SK-N-SH (cell line): ENCODE measurements at regions not wholly inside any gene's neighbourhood (a gene's known extent, or its start where the extent isn't known, plus 50 kb on each side); places are given as distances from the start of the nearest gene placed in this dataset.

Source experiments
- CTCF ChIA-PET: fragments of 300-600, 350-600 bp; formaldehyde crosslinking; extraction: SDS; loops from one replicate; lab custom pipeline; 2021; lab: Yijun Ruan, JAX
- POLR2A ChIA-PET: fragments of 350-600 bp; sonication (Branson Sonifier 250); formaldehyde crosslinking; extraction: SDS; loops from one replicate; lab custom pipeline; 2020; ENCODE audit warnings: antibody characterized with exemption, inconsistent platforms; lab: Yijun Ruan, JAX
- DNase-seq: peaks from one replicate; pipeline ENCODE4 v3.0.0; 2012
- H2AFZ ChIP-seq: fragments of 200-600 bp; sonication (generic); 2 replicates; pipeline ENCODE4 v1.8.1; 2016; ENCODE audit warnings: antibody characterized with exemption, mild to moderate bottlenecking, low read depth
- H3F3A ChIP-seq: fragments of 200-600 bp; sonication (generic); replicated peaks from 2 replicates; pipeline ENCODE3; 2016; ENCODE audit warnings: antibody characterized with exemption, mild to moderate bottlenecking; ENCODE audit not compliant: insufficient read depth
- H3K27ac ChIP-seq, 2 experiments: fragments of 200-500 bp in 1 of 2; fragments of 200-600 bp in 1 of 2; sonication (Bioruptor generic) in 1 of 2; sonication (generic), shearing (Covaris generic) in 1 of 2; 2 replicates each; pipeline versions ENCODE4 v1.5.1 to v1.6.1; 2014 to 2016; ENCODE audit warnings: low read depth in 2 of 2, inconsistent platforms in 1 of 2, low read length in 1 of 2, mild to moderate bottlenecking in 1 of 2, mixed read lengths in 1 of 2
- H3K27me3 ChIP-seq: fragments of 200-600 bp; sonication (generic), shearing (Covaris generic); 2 replicates; pipeline ENCODE4 v1.6.1; 2016; ENCODE audit warnings: mixed run types; ENCODE audit not compliant: insufficient read depth
- H3K36me3 ChIP-seq, 2 experiments: fragments of 200-500 bp in 1 of 2; fragments of 200-600 bp in 1 of 2; sonication (Bioruptor generic) in 1 of 2; sonication (generic) in 1 of 2; replicated peaks in 1 of 2; 2 replicates each; pipeline versions ENCODE3 to v1.5.1; 2014 to 2016; ENCODE audit warnings: low read length in 1 of 2, mild to moderate bottlenecking in 1 of 2; ENCODE audit not compliant: insufficient read depth in 2 of 2, control insufficient read depth in 1 of 2
- H3K4me1 ChIP-seq, 2 experiments: fragments of 200-500 bp in 1 of 2; fragments of 200-600 bp in 1 of 2; sonication (Bioruptor generic) in 1 of 2; sonication (generic), shearing (Covaris generic) in 1 of 2; 2 replicates each; pipeline versions ENCODE4 v1.5.1 to v1.6.1; 2014 to 2016; ENCODE audit warnings: low read depth in 1 of 2, low read length in 1 of 2, mixed run types in 1 of 2; ENCODE audit not compliant: insufficient read depth in 2 of 2, control insufficient read depth in 1 of 2
- H3K4me2 ChIP-seq: fragments of 200-600 bp; sonication (generic), shearing (Covaris generic); 2 replicates; pipeline ENCODE4 v1.6.1; 2017; ENCODE audit warnings: mixed run types
- H3K4me3 ChIP-seq, 2 experiments: fragments of 200-500 bp in 1 of 2; fragments of 200-600 bp in 1 of 2; sonication (Bioruptor generic) in 1 of 2; sonication (generic), shearing (Covaris generic) in 1 of 2; 2 replicates each; pipeline versions ENCODE4 v1.5.1 to v1.8.1; 2014 to 2016; ENCODE audit warnings: low read depth in 2 of 2, inconsistent platforms in 1 of 2, low read length in 1 of 2, mild to moderate bottlenecking in 1 of 2, mixed read lengths in 1 of 2, moderate library complexity in 1 of 2
- H3K79me2 ChIP-seq: fragments of 200-600 bp; sonication (generic); 2 replicates; pipeline ENCODE4 v1.8.1; 2017; ENCODE audit warnings: mild to moderate bottlenecking; ENCODE audit not compliant: insufficient read depth
- H3K9ac ChIP-seq: fragments of 200-600 bp; sonication (generic); 2 replicates; pipeline ENCODE4 v1.6.1; 2017; ENCODE audit warnings: mixed run types
- H3K9me2 ChIP-seq: fragments of 200-600 bp; sonication (generic); 2 replicates; pipeline ENCODE4 v1.6.1; 2017; ENCODE audit warnings: mixed run types
- H3K9me3 ChIP-seq: fragments of 200-600 bp; sonication (generic); 2 replicates; pipeline ENCODE4 v1.6.1; 2017; ENCODE audit warnings: mixed run types, mild to moderate bottlenecking, moderate library complexity
- H4K20me1 ChIP-seq: fragments of 200-600 bp; sonication (generic); 2 replicates; pipeline ENCODE4 v1.6.1; 2017; ENCODE audit warnings: mild to moderate bottlenecking, mixed run types; ENCODE audit not compliant: insufficient read depth
- CHD2 ChIP-seq: fragments of 150-350 bp; IDR thresholded peaks from 2 replicates; pipeline ENCODE4 v1.6.1; 2018; ENCODE audit warnings: low read length; ENCODE audit not compliant: partially characterized antibody
- CTCF ChIP-seq: fragments of 200-600 bp; sonication (generic); IDR thresholded peaks from 2 replicates; pipeline ENCODE4 v1.6.1; 2017; ENCODE audit warnings: antibody characterized with exemption, mild to moderate bottlenecking, moderate library complexity
- EP300 ChIP-seq, 2 experiments: IDR thresholded peaks; 2 replicates each; pipeline versions ENCODE4 v1.4.0 to v1.6.1; 2012; ENCODE audit warnings: borderline replicate concordance in 1 of 2, low read depth in 1 of 2, low read length in 1 of 2
- FOSL2 ChIP-seq: IDR thresholded peaks from 2 replicates; pipeline ENCODE4 v1.4.0; 2012; ENCODE audit warnings: low read depth, mild to moderate bottlenecking, moderate library complexity, borderline replicate concordance
- FOXJ3 ChIP-seq: sonication (generic); formaldehyde crosslinking; IDR thresholded peaks from 2 replicates; pipeline ENCODE4 v1.5.1; 2020; ENCODE audit warnings: mild to moderate bottlenecking, missing genetic modification reagents
- GABPA ChIP-seq: IDR thresholded peaks from 2 replicates; pipeline ENCODE4 v1.4.0; 2012; ENCODE audit warnings: low read depth, mild to moderate bottlenecking
- JUND ChIP-seq: IDR thresholded peaks from 2 replicates; pipeline ENCODE4 v1.4.0; 2012
- POLR2AphosphoS5 ChIP-seq: IDR thresholded peaks from 2 replicates; pipeline ENCODE4 v1.6.1; 2012; ENCODE audit warnings: low read depth, low read length
- RAD21 ChIP-seq: IDR thresholded peaks from 2 replicates; pipeline ENCODE4 v1.6.1; 2012; ENCODE audit warnings: mild to moderate bottlenecking, low read length
- RCOR1 ChIP-seq: fragments of 150-350 bp; IDR thresholded peaks from 2 replicates; pipeline ENCODE4 v1.6.1; 2017; ENCODE audit warnings: antibody characterized with exemption, low read length
- REST ChIP-seq: IDR thresholded peaks from 2 replicates; pipeline ENCODE4 v1.6.1; 2012; ENCODE audit warnings: mild to moderate bottlenecking, low read depth, low read length, moderate library complexity
- RFX5 ChIP-seq: IDR thresholded peaks from 2 replicates; pipeline ENCODE4 v1.6.1; 2012; ENCODE audit warnings: mild to moderate bottlenecking, improper control_type of control experiment, low read length
- RXRA ChIP-seq: IDR thresholded peaks from 2 replicates; pipeline ENCODE4 v1.4.0; 2012; ENCODE audit warnings: low read depth, mild to moderate bottlenecking, borderline replicate concordance
- SIN3A ChIP-seq: IDR thresholded peaks from 2 replicates; pipeline ENCODE4 v1.6.1; 2012; ENCODE audit warnings: low read depth, mild to moderate bottlenecking, low read length, moderate library complexity, borderline replicate concordance
- TEAD4 ChIP-seq: IDR thresholded peaks from 2 replicates; pipeline ENCODE4 v1.4.0; 2012; ENCODE audit warnings: mild to moderate bottlenecking, borderline replicate concordance; ENCODE audit not compliant: insufficient read depth
- USF2 ChIP-seq: fragments of 150-350 bp; IDR thresholded peaks from 2 replicates; pipeline ENCODE4 v1.6.1; 2017; ENCODE audit warnings: antibody characterized with exemption, low read length, low read depth, borderline replicate concordance
- YY1 ChIP-seq: IDR thresholded peaks from 2 replicates; pipeline ENCODE4 v1.4.0; 2012; ENCODE audit warnings: low read depth, mild to moderate bottlenecking
- WGBS: methylation state at CpG from one replicate; pipeline ENCODE4 v1.1.6; 2017; ENCODE audit warnings: low lambda C conversion rate; 5-methylcytosine and 5-hydroxymethylcytosine counted together
- TF ChIP-seq, protein P1 (sequence below): fragments of 150-350 bp; IDR thresholded peaks from 2 replicates; pipeline ENCODE4 v1.6.1; 2016; ENCODE audit warnings: mild to moderate bottlenecking, low read depth, low read length
- TF ChIP-seq, protein P2 (sequence below): IDR thresholded peaks from 2 replicates; pipeline ENCODE4 v1.4.0; 2012; ENCODE audit warnings: low read depth

DNA sequence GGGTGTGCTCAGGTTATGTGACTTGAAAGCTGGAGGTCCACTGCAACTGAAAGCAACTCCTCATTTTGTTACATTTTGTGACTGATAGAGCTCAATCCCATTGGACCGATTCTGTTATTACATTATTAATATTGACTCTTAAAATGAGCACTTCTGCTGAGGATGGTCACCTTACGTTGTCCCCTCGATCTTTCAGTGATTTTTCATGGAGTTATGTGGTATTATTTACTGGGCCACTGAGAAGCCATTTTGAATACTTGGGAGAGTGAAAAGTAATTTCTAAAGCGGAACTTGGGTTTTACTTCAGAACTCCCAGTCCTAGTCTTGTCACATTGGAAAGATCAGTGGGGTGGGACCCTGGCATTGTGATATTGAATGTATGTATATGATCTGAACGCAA is 96.3 kb upstream of the FAM180A start (continued):
- TF ChIP-seq, protein P1, sequence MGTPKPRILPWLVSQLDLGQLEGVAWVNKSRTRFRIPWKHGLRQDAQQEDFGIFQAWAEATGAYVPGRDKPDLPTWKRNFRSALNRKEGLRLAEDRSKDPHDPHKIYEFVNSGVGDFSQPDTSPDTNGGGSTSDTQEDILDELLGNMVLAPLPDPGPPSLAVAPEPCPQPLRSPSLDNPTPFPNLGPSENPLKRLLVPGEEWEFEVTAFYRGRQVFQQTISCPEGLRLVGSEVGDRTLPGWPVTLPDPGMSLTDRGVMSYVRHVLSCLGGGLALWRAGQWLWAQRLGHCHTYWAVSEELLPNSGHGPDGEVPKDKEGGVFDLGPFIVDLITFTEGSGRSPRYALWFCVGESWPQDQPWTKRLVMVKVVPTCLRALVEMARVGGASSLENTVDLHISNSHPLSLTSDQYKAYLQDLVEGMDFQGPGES = no peak

GRCh38 chr7:135843214-135843613 is 94.6 kb upstream of the FAM180A start:
- Histone ChIP-seq H3K9me3 (no peaks in the 10 kb centered on the region), H3K27me3 (no peaks in the 10 kb centered on the region), H3K9ac (no peak overlapping the region), H3K4me2 (no peak overlapping the region), H3K79me2 (no peaks in the 10 kb centered on the region), H3K4me1 (no peaks in the 10 kb centered on the region), H2AFZ (no peak overlapping the region), H3K36me3 (no peaks in the 10 kb centered on the region), H3K4me3 (no peak overlapping the region), H4K20me1 (no peaks in the 10 kb centered on the region), H3F3A (no peaks in the 10 kb centered on the region), H3K9me2 (no peaks in the 10 kb centered on the region), H3K27ac (no peak overlapping the region)
- WGBS = 57% methylated on average over 4 of the region's 4 CpGs
- DNase-seq = no peak
- TF ChIP-seq, protein P1 = no peak
- TF ChIP-seq, protein P2, sequence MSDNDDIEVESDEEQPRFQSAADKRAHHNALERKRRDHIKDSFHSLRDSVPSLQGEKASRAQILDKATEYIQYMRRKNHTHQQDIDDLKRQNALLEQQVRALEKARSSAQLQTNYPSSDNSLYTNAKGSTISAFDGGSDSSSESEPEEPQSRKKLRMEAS = no peak
- TF ChIP-seq POLR2AphosphoS5 (no peak), YY1 (no peak), EP300 (IDR thresholded peaks at IDR 0.05; ENCODE audit: borderline replicate concordance in 1 of 2, low read depth in 1 of 2, low read length in 1 of 2) (no peak), REST (no peak), CHD2 (no peak), RCOR1 (no peak), RAD21 (no peak), USF2 (no peak), FOXJ3 (CRISPR knock-in tag) (no peak), TEAD4 (no peak), RXRA (no peak), GABPA (no peak), SIN3A (no peak), RFX5 (no peak), JUND (no peak), FOSL2 (no peak), CTCF (no peak)
- CTCF ChIA-PET = interaction anchor here (1.6 to 1.9 kb wide), 2 partner anchors 9 to 11 kb away, joined by 3 to 4 read pairs; no protein-coding TSS in a partner anchor
- POLR2A ChIA-PET = no interaction called here
